Loucy (cell line): ENCODE measurements at regions not wholly inside any gene's neighbourhood (a gene's known extent, or its start where the extent isn't known, plus 50 kb on each side); places are given as distances from the start of the nearest gene placed in this dataset.

Experiments
- EZH2phosphoT487 ChIP-seq: fragments of 200-600 bp; IDR thresholded peaks from 2 replicates; pipeline ENCODE4 v1.6.1; 2018; ENCODE audit warnings: antibody characterized with exemption, mild to moderate bottlenecking, moderate library complexity, borderline replicate concordance
- TF ChIP-seq, protein P1 (sequence below): fragments of 200-600 bp; sonication (generic); conservative IDR thresholded peaks from 2 replicates; pipeline ENCODE4 v1.5.1; 2014; ENCODE audit warnings: mild to moderate bottlenecking, antibody characterized with exemption, low read length

GRCh38 chr16:17606460-17606859 lies 135.7 kb upstream of the XYLT1 start:
- TF ChIP-seq, protein P1, sequence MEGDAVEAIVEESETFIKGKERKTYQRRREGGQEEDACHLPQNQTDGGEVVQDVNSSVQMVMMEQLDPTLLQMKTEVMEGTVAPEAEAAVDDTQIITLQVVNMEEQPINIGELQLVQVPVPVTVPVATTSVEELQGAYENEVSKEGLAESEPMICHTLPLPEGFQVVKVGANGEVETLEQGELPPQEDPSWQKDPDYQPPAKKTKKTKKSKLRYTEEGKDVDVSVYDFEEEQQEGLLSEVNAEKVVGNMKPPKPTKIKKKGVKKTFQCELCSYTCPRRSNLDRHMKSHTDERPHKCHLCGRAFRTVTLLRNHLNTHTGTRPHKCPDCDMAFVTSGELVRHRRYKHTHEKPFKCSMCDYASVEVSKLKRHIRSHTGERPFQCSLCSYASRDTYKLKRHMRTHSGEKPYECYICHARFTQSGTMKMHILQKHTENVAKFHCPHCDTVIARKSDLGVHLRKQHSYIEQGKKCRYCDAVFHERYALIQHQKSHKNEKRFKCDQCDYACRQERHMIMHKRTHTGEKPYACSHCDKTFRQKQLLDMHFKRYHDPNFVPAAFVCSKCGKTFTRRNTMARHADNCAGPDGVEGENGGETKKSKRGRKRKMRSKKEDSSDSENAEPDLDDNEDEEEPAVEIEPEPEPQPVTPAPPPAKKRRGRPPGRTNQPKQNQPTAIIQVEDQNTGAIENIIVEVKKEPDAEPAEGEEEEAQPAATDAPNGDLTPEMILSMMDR: no peak
- no peak for TF ChIP-seq EZH2phosphoT487
